Transverse colon (tissue), 4 donors: ENCODE measurements at regions not wholly inside any gene's neighbourhood (a gene's known extent, or its start where the extent isn't known, plus 50 kb on each side); places are given as distances from the start of the nearest gene placed in this dataset.

Experiments used
- CTCF ChIP-seq, 5 experiments: fragments of 200-600 bp in 3 of 5; fragments of 450-650 bp in 2 of 5; sonication (generic) in 3 of 5; IDR thresholded peaks; 1 replicate in 2 of 5; 2 replicates in 3 of 5; pipeline ENCODE4 v1.5.1; 2016 to 2017; ENCODE audit warnings: antibody characterized with exemption in 5 of 5, inconsistent platforms in 3 of 5, mild to moderate bottlenecking in 2 of 5, moderate library complexity in 1 of 5
- POLR2AphosphoS5 ChIP-seq, 3 donors: sonication (generic); formaldehyde crosslinking; IDR thresholded peaks; one replicate each; pipeline ENCODE4 v1.6.1; 2016; ENCODE audit warnings: antibody characterized with exemption in 3 of 3

- TF ChIP-seq CTCF (IDR thresholded peaks at IDR 0.05) = no peak
- TF ChIP-seq POLR2AphosphoS5 (IDR thresholded peaks at IDR 0.05) = no peak
Observed at GRCh38 chr10:117899181-117899683, 147.5 kb downstream of the RAB11FIP2 start.
